GM23248 (cell line): ENCODE measurements at regions not wholly inside any gene's neighbourhood (a gene's known extent, or its start where the extent isn't known, plus 50 kb on each side); places are given as distances from the start of the nearest gene placed in this dataset.

Source experiments
- DNase-seq: peaks from one replicate; pipeline ENCODE4 v3.0.0-alpha.2; 2015
- H2AFZ ChIP-seq: fragments of 200-600 bp; sonication (generic); 2 replicates; pipeline ENCODE4 v1.6.1; 2016; ENCODE audit warnings: antibody characterized with exemption
- H3F3A ChIP-seq: fragments of 200-600 bp; sonication (generic); 2 replicates; pipeline ENCODE4 v1.6.1; 2016; ENCODE audit warnings: mild to moderate bottlenecking, antibody characterized with exemption, mixed run types; ENCODE audit not compliant: insufficient read depth
- H3K27ac ChIP-seq: fragments of 200-600 bp; sonication (generic); 2 replicates; pipeline ENCODE4 v1.5.1; 2016; ENCODE audit warnings: mild to moderate bottlenecking
- H3K27me3 ChIP-seq: fragments of 200-600 bp; sonication (generic); replicated peaks from 2 replicates; pipeline ENCODE4 v1.6.1; 2016; ENCODE audit warnings: mild to moderate bottlenecking; ENCODE audit not compliant: insufficient read depth
- H3K36me3 ChIP-seq: fragments of 200-600 bp; sonication (generic); 2 replicates; pipeline ENCODE4 v1.6.1; 2016; ENCODE audit warnings: low read depth, mild to moderate bottlenecking
- H3K4me1 ChIP-seq: fragments of 200-600 bp; sonication (generic); 2 replicates; pipeline ENCODE4 v1.6.1; 2016; ENCODE audit warnings: mild to moderate bottlenecking; ENCODE audit not compliant: insufficient read depth
- H3K4me2 ChIP-seq: fragments of 200-600 bp; sonication (generic); one replicate; pipeline ENCODE4 v1.6.1; 2016; ENCODE audit warnings: mild to moderate bottlenecking; ENCODE audit not compliant: unreplicated experiment
- H3K4me3 ChIP-seq: fragments of 200-600 bp; sonication (generic); 2 replicates; pipeline ENCODE4 v1.5.1; 2016; ENCODE audit warnings: mild to moderate bottlenecking
- H3K79me2 ChIP-seq: fragments of 200-600 bp; sonication (generic); 2 replicates; pipeline ENCODE4 v1.6.1; 2016; ENCODE audit warnings: mild to moderate bottlenecking; ENCODE audit not compliant: insufficient read depth
- H3K9ac ChIP-seq: fragments of 200-600 bp; sonication (generic); 2 replicates; pipeline ENCODE4 v1.6.1; 2016; ENCODE audit warnings: mild to moderate bottlenecking
- H3K9me2 ChIP-seq: fragments of 200-600 bp; sonication (generic); 2 replicates; pipeline ENCODE4 v1.6.1; 2016; ENCODE audit warnings: mixed run types, mild to moderate bottlenecking, moderate library complexity; ENCODE audit not compliant: insufficient read depth
- H3K9me3 ChIP-seq: fragments of 200-600 bp; sonication (generic); one replicate; pipeline ENCODE4 v1.6.1; 2017; ENCODE audit warnings: low read depth
- H4K20me1 ChIP-seq: fragments of 200-600 bp; sonication (generic); 2 replicates; pipeline ENCODE4 v1.6.0; 2016; ENCODE audit not compliant: insufficient read depth
- EZH2 ChIP-seq: fragments of 200-600 bp; sonication (generic); IDR thresholded peaks from 2 replicates; pipeline ENCODE4 v1.6.1; 2018; ENCODE audit warnings: antibody characterized with exemption, mild to moderate bottlenecking; ENCODE audit not compliant: insufficient read depth, poor library complexity, severe bottlenecking
- EZH2phosphoT487 ChIP-seq: fragments of 200-600 bp; sonication (generic); IDR thresholded peaks from 2 replicates; pipeline ENCODE4 v1.6.1; 2018; ENCODE audit warnings: antibody characterized with exemption, moderate library complexity, mild to moderate bottlenecking, low read depth; ENCODE audit not compliant: insufficient read depth
- WGBS, 2 experiments: methylation state at CpG; one replicate each; pipeline ENCODE4 v1.1.6; 2015 to 2017; ENCODE audit warnings: low lambda C conversion rate in 2 of 2, low coverage in 1 of 2; ENCODE audit errors: missing lambda C conversion rate in 2 of 2; 5-methylcytosine and 5-hydroxymethylcytosine counted together
- in situ Hi-C: fragments of 300-500 bp; cut with MboI; formaldehyde crosslinking; loops from 2 replicates; pipeline ENCODE4 v1.15.0; 2020

DNA sequence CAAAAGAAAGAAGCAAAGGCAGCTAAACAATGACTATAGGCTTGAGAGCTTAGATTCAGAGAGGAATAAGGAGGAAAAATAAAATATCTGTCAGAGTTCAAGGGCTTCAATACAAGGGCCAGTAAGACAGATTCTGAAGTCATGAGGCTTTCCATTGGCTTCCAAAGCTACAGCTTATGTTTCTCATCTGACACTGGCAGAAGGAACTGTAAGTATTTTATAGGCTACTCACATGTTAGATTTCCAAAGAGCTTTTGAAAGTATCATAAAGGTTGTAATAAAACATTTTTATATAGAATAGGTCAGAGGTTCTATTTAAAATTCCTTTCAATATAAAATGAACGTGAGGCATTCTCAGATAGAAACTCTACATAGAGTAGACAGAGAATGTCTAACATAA, 746.6 kb upstream of the NXPH2 start:
- H3F3A ChIP-seq = no peaks in the 10 kb centered on the region
- no peak overlapping the region for H2AFZ ChIP-seq
- no peaks in the 10 kb centered on the region for H3K79me2 ChIP-seq
- TF ChIP-seq EZH2 = no peak
- TF ChIP-seq EZH2phosphoT487 = no peak
- no peaks in the 10 kb centered on the region for H3K4me1 ChIP-seq
- no peaks in the 10 kb centered on the region for H3K9me3 ChIP-seq
- no peaks in the 10 kb centered on the region for H3K9me2 ChIP-seq
- DNase-seq = no peak
- no peak overlapping the region for H3K4me3 ChIP-seq
- H3K9ac ChIP-seq = no peak overlapping the region
- 17 to 32% methylated on average over 1 of the region's 1 CpG for WGBS, 2 experiments
- no peaks in the 10 kb centered on the region for H3K36me3 ChIP-seq
- no peaks in the 10 kb centered on the region for H4K20me1 ChIP-seq
- in situ Hi-C loops = no loop called here
- no peak overlapping the region for H3K4me2 ChIP-seq
- H3K27ac ChIP-seq = no peak overlapping the region
- no peaks in the 10 kb centered on the region for H3K27me3 ChIP-seq

DNA sequence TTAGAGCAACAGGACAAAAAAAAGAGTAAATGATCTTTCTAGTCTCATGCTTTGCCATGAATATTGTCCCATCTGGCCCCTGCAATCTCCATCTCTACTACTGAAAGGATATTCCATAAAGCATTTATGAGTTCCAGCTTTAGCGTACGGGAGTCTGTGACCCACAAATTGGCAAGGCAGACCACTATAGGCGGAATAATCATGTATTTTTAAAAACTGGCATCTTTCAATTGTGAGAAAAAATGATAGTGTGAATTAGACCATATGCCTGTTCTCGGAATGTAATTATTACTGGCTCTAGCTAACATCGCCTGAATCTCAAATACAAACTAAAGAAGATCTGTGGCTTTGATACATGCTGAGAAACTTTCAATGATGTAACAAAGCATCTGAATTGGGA, 738.1 kb upstream of the NXPH2 start:
- H3K36me3 ChIP-seq = no peaks in the 10 kb centered on the region
- WGBS, 2 experiments = 58 to 60% methylated on average over 5 of the region's 5 CpGs
- TF ChIP-seq EZH2 (no peak), EZH2phosphoT487 (no peak)

DNA sequence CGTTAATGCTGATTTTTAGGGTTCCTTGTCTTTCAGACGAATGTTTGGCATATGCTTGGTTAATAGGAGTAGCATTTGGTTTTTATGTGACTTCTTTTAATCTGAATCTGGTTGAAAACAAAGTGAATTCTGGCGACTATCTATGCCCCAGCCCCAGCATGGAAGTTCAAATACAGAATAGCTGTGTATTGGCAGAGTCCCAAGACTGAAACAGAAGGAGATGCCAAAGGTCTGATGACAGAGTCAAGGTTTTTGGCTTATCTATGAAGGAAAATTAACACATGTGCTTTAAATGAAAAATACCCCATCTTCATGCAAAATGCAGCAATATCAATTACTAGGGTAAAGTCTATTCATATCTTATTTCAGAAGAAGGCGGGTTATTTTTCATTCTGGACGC, 734.8 kb upstream of the NXPH2 start:
- no peaks in the 10 kb centered on the region for H3K9me3 ChIP-seq
- in situ Hi-C loops = no loop called here
- H3K4me2 ChIP-seq = no peak overlapping the region
- no peaks in the 10 kb centered on the region for H3K36me3 ChIP-seq
- H3K9ac ChIP-seq = no peak overlapping the region
- no peak overlapping the region for H2AFZ ChIP-seq
- H4K20me1 ChIP-seq = no peaks in the 10 kb centered on the region
- no peaks in the 10 kb centered on the region for H3K4me1 ChIP-seq
- no peaks in the 10 kb centered on the region for H3K79me2 ChIP-seq
- no peak for TF ChIP-seq EZH2
- no peak for TF ChIP-seq EZH2phosphoT487
- H3F3A ChIP-seq = no peaks in the 10 kb centered on the region
- no peak overlapping the region for H3K4me3 ChIP-seq
- DNase-seq = no peak
- H3K27me3 ChIP-seq = no peaks in the 10 kb centered on the region
- no peaks in the 10 kb centered on the region for H3K9me2 ChIP-seq
- H3K27ac ChIP-seq = no peak overlapping the region
- 1 to 4% methylated on average over 5 of the region's 5 CpGs for WGBS, 2 experiments

More for the DNA sequence above, 738.1 kb upstream of the NXPH2 start:
- no peak overlapping the region for H2AFZ ChIP-seq
- no peak for DNase-seq
- H3K27me3 ChIP-seq = no peaks in the 10 kb centered on the region
- no peak overlapping the region for H3K27ac ChIP-seq
- no peaks in the 10 kb centered on the region for H3K9me2 ChIP-seq
- no peaks in the 10 kb centered on the region for H3K79me2 ChIP-seq
- in situ Hi-C loops = no loop called here
- H4K20me1 ChIP-seq = no peaks in the 10 kb centered on the region
- H3K4me3 ChIP-seq = no peak overlapping the region
- H3K4me1 ChIP-seq = no peaks in the 10 kb centered on the region
- H3K4me2 ChIP-seq = no peak overlapping the region
- H3K9me3 ChIP-seq = no peaks in the 10 kb centered on the region
- H3F3A ChIP-seq = no peaks in the 10 kb centered on the region
- H3K9ac ChIP-seq = no peak overlapping the region

DNA sequence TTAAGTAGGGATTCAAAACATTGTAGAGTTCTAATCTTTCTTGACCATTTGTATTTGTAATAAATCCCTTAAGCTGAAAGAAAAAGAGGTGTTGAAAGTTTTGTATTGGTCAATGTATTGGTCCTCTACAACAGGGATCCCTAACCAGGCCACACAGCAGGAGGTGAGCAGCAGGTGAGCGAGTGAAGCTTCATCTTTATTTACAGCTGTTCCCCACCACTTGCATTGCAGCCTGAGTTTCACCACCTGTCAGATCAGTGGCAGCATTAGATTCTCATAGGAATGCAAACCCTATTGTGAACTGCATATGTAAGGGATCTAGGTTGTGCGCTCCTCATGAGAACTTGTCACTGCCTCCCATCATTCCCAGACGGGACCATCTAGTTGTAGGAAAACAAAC, 715.7 kb upstream of the NXPH2 start:
- TF ChIP-seq EZH2phosphoT487 (no peak), EZH2 (no peak)
- H3K4me1 ChIP-seq = no peaks in the 10 kb centered on the region
- H3F3A ChIP-seq = no peaks in the 10 kb centered on the region
- no peaks in the 10 kb centered on the region for H3K79me2 ChIP-seq
- H3K27me3 ChIP-seq = no peaks in the 10 kb centered on the region
- H3K4me3 ChIP-seq = no peak overlapping the region
- in situ Hi-C loops = no loop called here
- no peak overlapping the region for H3K4me2 ChIP-seq
- DNase-seq = no peak
- no peaks in the 10 kb centered on the region for H3K36me3 ChIP-seq
- no peak overlapping the region for H2AFZ ChIP-seq
- no peak overlapping the region for H3K27ac ChIP-seq
- no peaks in the 10 kb centered on the region for H4K20me1 ChIP-seq
- H3K9ac ChIP-seq = no peak overlapping the region
- no peaks in the 10 kb centered on the region for H3K9me2 ChIP-seq
- 54 to 55% methylated on average over 3 of the region's 3 CpGs for WGBS, 2 experiments
- no peaks in the 10 kb centered on the region for H3K9me3 ChIP-seq

DNA sequence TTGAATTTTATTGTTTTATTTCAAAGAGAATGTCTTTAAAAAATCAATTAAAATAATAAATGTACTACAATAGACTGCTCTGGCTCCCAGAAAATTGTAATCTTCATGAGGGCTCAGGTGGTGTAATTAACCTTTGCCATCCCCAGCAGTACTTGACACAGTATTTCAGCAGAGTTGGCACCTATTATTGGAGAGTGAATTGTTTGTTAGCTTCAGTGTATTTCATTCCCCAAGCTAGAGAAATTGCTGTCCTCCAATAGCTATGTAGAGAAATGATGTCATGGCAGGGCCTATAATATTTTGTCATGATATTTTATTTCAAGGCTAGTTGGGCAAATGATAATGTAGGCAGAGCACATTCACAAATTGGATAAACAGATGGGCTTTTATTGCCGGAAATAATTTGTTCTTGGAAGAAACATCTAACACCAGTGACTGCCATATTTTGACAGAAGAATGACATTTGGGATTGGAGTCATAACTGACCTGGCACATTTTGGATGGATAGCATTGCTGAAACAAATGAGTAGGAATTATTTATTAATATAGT, 712.0 kb upstream of the NXPH2 start:
- Histone ChIP-seq H3K27ac (no peak overlapping the region), H3K9me2 (no peaks in the 10 kb centered on the region), H3K9ac (no peak overlapping the region), H3F3A (no peaks in the 10 kb centered on the region), H3K4me2 (no peak overlapping the region), H3K79me2 (no peaks in the 10 kb centered on the region), H3K9me3 (no peaks in the 10 kb centered on the region), H2AFZ (no peak overlapping the region), H3K4me3 (no peak overlapping the region), H3K4me1 (no peaks in the 10 kb centered on the region), H4K20me1 (no peaks in the 10 kb centered on the region), H3K36me3 (no peaks in the 10 kb centered on the region), H3K27me3 (no peaks in the 10 kb centered on the region)
- 0 to 3% methylated on average over 1 of the region's 1 CpG for whole genome bisulfite sequencing, 2 experiments
- no peak for TF ChIP-seq EZH2
- no peak for TF ChIP-seq EZH2phosphoT487
- in situ Hi-C loops = no loop called here
- no peak for DNase-seq
